ENCODE measurements at regions not wholly inside any gene's neighbourhood (a gene's known extent, or its start where the extent isn't known, plus 50 kb on each side); places are given as distances from the start of the nearest gene placed in this dataset.

GRCh38 chr20:55544638-55545037 lies 460.7 kb downstream of the CBLN4 start:
- Histone ChIP-seq H3K27ac (ENCODE audit: insufficient read depth, low read length) (no peak overlapping the region), H2AFZ (ENCODE audit: low read length) (no peak overlapping the region), H3K4me1 (ENCODE audit: control insufficient read depth, extremely low read depth, insufficient read depth, low read length) (no peaks in the 10 kb centered on the region), H3K4me2 (ENCODE audit: extremely low read depth, insufficient read depth, low read length) (no peak overlapping the region), H4K20me1 (ENCODE audit: control insufficient read depth, extremely low read depth, insufficient read depth, low read length) (no peaks in the 10 kb centered on the region), H3K27me3 (ENCODE audit: control insufficient read depth, insufficient read depth, low read length) (no peaks in the 10 kb centered on the region), H3K4me3 (replicated peaks in 1 of 4; ENCODE audit: control extremely low read depth in 1 of 4, insufficient read depth in 1 of 4, low read depth in 3 of 4, low read length in 4 of 4) (no peak overlapping the region), H3K9me3 (ENCODE audit: control insufficient read depth, insufficient read depth, low read depth, low read length) (no peaks in the 10 kb centered on the region), H3K9ac (ENCODE audit: insufficient read depth, low read length) (no peak overlapping the region), H3K36me3 (ENCODE audit: control insufficient read depth, insufficient read depth, low read length) (no peaks in the 10 kb centered on the region), H3K79me2 (ENCODE audit: control insufficient read depth, insufficient read depth, low read length) (no peaks in the 10 kb centered on the region)
- DNase-seq (ENCODE audit: low read depth in 2 of 2), result no peak
- TF ChIP-seq CTCF (conservative IDR thresholded peaks at IDR 0.05 in 1 of 2, IDR thresholded peaks at IDR 0.05 in 1 of 2; ENCODE audit: low read depth in 1 of 2, low read length in 2 of 2) (no peak), EZH2 (IDR thresholded peaks at IDR 0.05; ENCODE audit: low read length, missing control alignments) (no peak)

- Histone ChIP-seq H3K36me3 (ENCODE audit: control insufficient read depth, insufficient read depth, low read length) (no peaks in the 10 kb centered on the region), H2AFZ (ENCODE audit: low read length) (no peak overlapping the region), H3K79me2 (ENCODE audit: control insufficient read depth, insufficient read depth, low read length) (no peaks in the 10 kb centered on the region), H3K27ac (ENCODE audit: insufficient read depth, low read length) (no peak overlapping the region), H3K27me3 (ENCODE audit: control insufficient read depth, insufficient read depth, low read length) (no peaks in the 10 kb centered on the region), H3K4me3 (replicated peaks in 1 of 4; ENCODE audit: control extremely low read depth in 1 of 4, insufficient read depth in 1 of 4, low read depth in 3 of 4, low read length in 4 of 4) (no peak overlapping the region), H3K4me1 (ENCODE audit: control insufficient read depth, extremely low read depth, insufficient read depth, low read length) (no peaks in the 10 kb centered on the region), H3K4me2 (ENCODE audit: extremely low read depth, insufficient read depth, low read length) (no peak overlapping the region), H4K20me1 (ENCODE audit: control insufficient read depth, extremely low read depth, insufficient read depth, low read length) (no peaks in the 10 kb centered on the region), H3K9me3 (ENCODE audit: control insufficient read depth, insufficient read depth, low read depth, low read length) (no peaks in the 10 kb centered on the region), H3K9ac (ENCODE audit: insufficient read depth, low read length) (no peak overlapping the region)
- no peak for DNase-seq (ENCODE audit: low read depth in 2 of 2)
- TF ChIP-seq EZH2 (IDR thresholded peaks at IDR 0.05; ENCODE audit: low read length, missing control alignments) (no peak), CTCF (conservative IDR thresholded peaks at IDR 0.05 in 1 of 2, IDR thresholded peaks at IDR 0.05 in 1 of 2; ENCODE audit: low read depth in 1 of 2, low read length in 2 of 2) (no peak)
These were observed 464.8 kb downstream of the CBLN4 start for GRCh38 chr20:55540486-55540885.

GRCh38 chr20:55540013-55540412 lies 465.3 kb downstream of the CBLN4 start:
- TF ChIP-seq CTCF (conservative IDR thresholded peaks at IDR 0.05 in 1 of 2, IDR thresholded peaks at IDR 0.05 in 1 of 2; ENCODE audit: low read depth in 1 of 2, low read length in 2 of 2) (no peak), EZH2 (IDR thresholded peaks at IDR 0.05; ENCODE audit: low read length, missing control alignments) (no peak)
- no peaks in the 10 kb centered on the region for H3K36me3 ChIP-seq (ENCODE audit: control insufficient read depth, insufficient read depth, low read length)
- H3K9me3 ChIP-seq (ENCODE audit: control insufficient read depth, insufficient read depth, low read depth, low read length), result no peaks in the 10 kb centered on the region
- no peaks in the 10 kb centered on the region for H4K20me1 ChIP-seq (ENCODE audit: control insufficient read depth, extremely low read depth, insufficient read depth, low read length)
- no peak overlapping the region for H3K4me3 ChIP-seq (replicated peaks in 1 of 4; ENCODE audit: control extremely low read depth in 1 of 4, insufficient read depth in 1 of 4, low read depth in 3 of 4, low read length in 4 of 4)
- no peaks in the 10 kb centered on the region for H3K27me3 ChIP-seq (ENCODE audit: control insufficient read depth, insufficient read depth, low read length)
- H2AFZ ChIP-seq (ENCODE audit: low read length), result no peak overlapping the region
- DNase-seq (ENCODE audit: low read depth in 2 of 2), result no peak
- H3K4me1 ChIP-seq (ENCODE audit: control insufficient read depth, extremely low read depth, insufficient read depth, low read length), result no peaks in the 10 kb centered on the region
- no peak overlapping the region for H3K9ac ChIP-seq (ENCODE audit: insufficient read depth, low read length)
- H3K27ac ChIP-seq (ENCODE audit: insufficient read depth, low read length), result no peak overlapping the region
- H3K4me2 ChIP-seq (ENCODE audit: extremely low read depth, insufficient read depth, low read length), result no peak overlapping the region
- H3K79me2 ChIP-seq (ENCODE audit: control insufficient read depth, insufficient read depth, low read length), result no peaks in the 10 kb centered on the region

Data from fibroblast of lung (primary cell).